Keratinocyte (primary cell): ENCODE measurements at regions not wholly inside any gene's neighbourhood (a gene's known extent, or its start where the extent isn't known, plus 50 kb on each side); places are given as distances from the start of the nearest gene placed in this dataset.

Experiments
- DNase-seq: peaks from one replicate; pipeline ENCODE4 v3.0.0-alpha.2; 2011; ENCODE audit warnings: low read depth, missing footprints, low spot score
- FAIRE-seq: peaks from 2 replicates; lab custom pipeline; 2011; peaks lifted over from hg19 to GRCh38; lab: Jason Lieb, UNC
- H2AFZ ChIP-seq: 2 replicates; pipeline ENCODE4 v1.6.0; 2012; ENCODE audit warnings: low read length, control low read depth, inconsistent platforms; ENCODE audit not compliant: control insufficient read depth
- H3K27ac ChIP-seq: 2 replicates; pipeline ENCODE4 v1.5.1; 2011; ENCODE audit warnings: low read length; ENCODE audit not compliant: control insufficient read depth, insufficient read depth
- H3K27me3 ChIP-seq: 3 replicates; pipeline ENCODE4 v1.6.0; 2011; ENCODE audit warnings: low read length; ENCODE audit not compliant: control insufficient read depth, insufficient read depth; ENCODE audit errors: extremely low read depth
- H3K36me3 ChIP-seq, 2 experiments: 2 replicates in 1 of 2; 3 replicates in 1 of 2; pipeline ENCODE4 v1.5.1; 2011; ENCODE audit warnings: low read length in 2 of 2, mild to moderate bottlenecking in 1 of 2; ENCODE audit not compliant: control insufficient read depth in 2 of 2, insufficient read depth in 2 of 2; ENCODE audit errors: extremely low read depth in 1 of 2
- H3K4me1 ChIP-seq: 3 replicates; pipeline ENCODE4 v1.5.1; 2011; ENCODE audit warnings: low read length; ENCODE audit not compliant: control insufficient read depth, insufficient read depth; ENCODE audit errors: extremely low read depth
- H3K4me2 ChIP-seq: 3 replicates; pipeline ENCODE4 v1.6.0; 2011; ENCODE audit warnings: low read depth, low read length; ENCODE audit not compliant: control insufficient read depth, insufficient read depth; ENCODE audit errors: extremely low read depth
- H3K4me3 ChIP-seq, 3 experiments: fragments of 200-600 bp in 1 of 3; sonication (generic) in 1 of 3; 2 replicates in 2 of 3; 3 replicates in 1 of 3; pipeline ENCODE4 v1.5.1; 2011 to 2016; ENCODE audit warnings: low read length in 3 of 3, mild to moderate bottlenecking in 3 of 3, control low read depth in 2 of 3, inconsistent platforms in 1 of 3, low read depth in 1 of 3, mixed read lengths in 1 of 3, mixed run types in 1 of 3, moderate library complexity in 1 of 3; ENCODE audit not compliant: control insufficient read depth in 2 of 3, insufficient read depth in 2 of 3; ENCODE audit errors: extremely low read depth in 1 of 3
- H3K79me2 ChIP-seq: 2 replicates; pipeline ENCODE4 v1.6.0; 2012; ENCODE audit warnings: low read length; ENCODE audit not compliant: control insufficient read depth, insufficient read depth
- H3K9ac ChIP-seq: 3 replicates; pipeline ENCODE4 v1.6.0; 2011; ENCODE audit warnings: low read length; ENCODE audit not compliant: control insufficient read depth, insufficient read depth; ENCODE audit errors: extremely low read depth
- H3K9me1 ChIP-seq: 3 replicates; pipeline ENCODE4 v1.6.0; 2011; ENCODE audit warnings: low read length; ENCODE audit not compliant: control insufficient read depth, insufficient read depth; ENCODE audit errors: extremely low read depth
- H3K9me3 ChIP-seq: 2 replicates; pipeline ENCODE4 v1.5.1; 2012; ENCODE audit warnings: low read depth, low read length; ENCODE audit not compliant: control insufficient read depth
- H4K20me1 ChIP-seq: 3 replicates; pipeline ENCODE4 v1.6.0; 2011; ENCODE audit warnings: low read length; ENCODE audit not compliant: control insufficient read depth, insufficient read depth; ENCODE audit errors: extremely low read depth
- EZH2 ChIP-seq: IDR thresholded peaks from one replicate; pipeline ENCODE4 v1.6.1; 2012; ENCODE audit warnings: inconsistent platforms, mild to moderate bottlenecking, low read length, moderate library complexity
- dilution Hi-C: fragments of 300-500 bp; cut with MboI; formaldehyde crosslinking; loops from one replicate; pipeline ENCODE4 v1.7.0; 2020; ENCODE audit warnings: low sequenced_read_pairs; ENCODE audit not compliant: extremely low pct_ligation_motif_present
- TF ChIP-seq, protein P1 (sequence below), 3 experiments: IDR thresholded peaks in 1 of 3; conservative IDR thresholded peaks in 1 of 3; optimal IDR thresholded peaks in 1 of 3; 2 replicates in 2 of 3; 3 replicates in 1 of 3; pipeline versions ENCODE3 to v1.5.1; 2011; ENCODE audit warnings: low read length in 3 of 3, mild to moderate bottlenecking in 3 of 3, moderate library complexity in 2 of 3, control low read depth in 1 of 3, inconsistent platforms in 1 of 3; ENCODE audit not compliant: insufficient read depth in 2 of 3; ENCODE audit errors: extremely low read depth in 1 of 3

DNA sequence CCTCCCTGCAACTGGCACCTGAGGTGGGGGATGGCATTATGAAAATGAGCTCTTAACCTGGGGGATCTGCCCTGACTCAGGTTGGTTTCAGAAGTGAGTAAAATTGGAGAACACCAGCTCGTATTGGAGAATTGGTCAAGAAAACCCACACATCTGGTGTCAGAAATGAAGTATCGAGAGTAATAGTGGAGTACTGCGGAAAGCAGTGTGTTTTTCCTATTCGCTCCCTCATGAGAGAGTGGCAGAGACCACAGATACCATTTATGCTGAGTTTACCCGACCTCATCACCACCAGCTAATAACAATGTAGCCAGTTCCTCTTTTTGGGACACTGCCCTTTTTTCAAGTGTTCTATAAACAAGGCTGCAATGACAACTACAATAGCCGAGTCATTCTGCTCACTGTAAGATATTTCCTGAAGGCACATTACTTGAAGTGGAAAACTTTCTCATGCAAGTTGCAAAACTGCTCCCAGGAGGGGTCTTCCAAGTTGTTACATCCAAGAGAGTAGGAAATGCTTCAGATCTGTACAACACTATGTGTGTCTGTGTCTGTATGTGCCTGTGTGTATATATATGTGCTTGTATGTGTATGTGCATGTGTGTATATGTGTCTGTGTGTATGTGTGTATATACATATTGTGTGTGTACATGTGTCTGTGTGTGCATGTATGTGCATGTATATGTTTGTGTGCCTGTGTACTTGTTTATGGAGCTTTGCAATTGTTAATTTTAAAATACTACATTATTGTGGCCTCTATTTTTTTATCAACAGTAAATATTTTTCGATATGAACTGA is 106.0 kb upstream of the CST7 start:
- Histone ChIP-seq H3K4me3 (no peak overlapping the region), H3K9me3 (no peaks in the 10 kb centered on the region), H3K4me2 (no peak overlapping the region), H3K4me1 (peaks cover 4% of the 10 kb centered on the region), H3K9ac (no peak overlapping the region), H3K36me3 (no peaks in the 10 kb centered on the region), H2AFZ (no peak overlapping the region), H3K79me2 (no peaks in the 10 kb centered on the region), H3K27me3 (no peaks in the 10 kb centered on the region), H4K20me1 (no peaks in the 10 kb centered on the region), H3K9me1 (no peaks in the 10 kb centered on the region), H3K27ac (no peak overlapping the region)
- FAIRE-seq (no peak), DNase-seq (no peak)
- dilution Hi-C loops: no loop called here
- TF ChIP-seq, protein P1, sequence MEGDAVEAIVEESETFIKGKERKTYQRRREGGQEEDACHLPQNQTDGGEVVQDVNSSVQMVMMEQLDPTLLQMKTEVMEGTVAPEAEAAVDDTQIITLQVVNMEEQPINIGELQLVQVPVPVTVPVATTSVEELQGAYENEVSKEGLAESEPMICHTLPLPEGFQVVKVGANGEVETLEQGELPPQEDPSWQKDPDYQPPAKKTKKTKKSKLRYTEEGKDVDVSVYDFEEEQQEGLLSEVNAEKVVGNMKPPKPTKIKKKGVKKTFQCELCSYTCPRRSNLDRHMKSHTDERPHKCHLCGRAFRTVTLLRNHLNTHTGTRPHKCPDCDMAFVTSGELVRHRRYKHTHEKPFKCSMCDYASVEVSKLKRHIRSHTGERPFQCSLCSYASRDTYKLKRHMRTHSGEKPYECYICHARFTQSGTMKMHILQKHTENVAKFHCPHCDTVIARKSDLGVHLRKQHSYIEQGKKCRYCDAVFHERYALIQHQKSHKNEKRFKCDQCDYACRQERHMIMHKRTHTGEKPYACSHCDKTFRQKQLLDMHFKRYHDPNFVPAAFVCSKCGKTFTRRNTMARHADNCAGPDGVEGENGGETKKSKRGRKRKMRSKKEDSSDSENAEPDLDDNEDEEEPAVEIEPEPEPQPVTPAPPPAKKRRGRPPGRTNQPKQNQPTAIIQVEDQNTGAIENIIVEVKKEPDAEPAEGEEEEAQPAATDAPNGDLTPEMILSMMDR (optimal IDR thresholded peaks at IDR 0.05 in 1 of 3, IDR thresholded peaks at IDR 0.05 in 1 of 3, conservative IDR thresholded peaks at IDR 0.05 in 1 of 3; ENCODE audit: extremely low read depth in 1 of 3, insufficient read depth in 2 of 3, low read length in 3 of 3): no peak
- no peak for TF ChIP-seq EZH2

DNA sequence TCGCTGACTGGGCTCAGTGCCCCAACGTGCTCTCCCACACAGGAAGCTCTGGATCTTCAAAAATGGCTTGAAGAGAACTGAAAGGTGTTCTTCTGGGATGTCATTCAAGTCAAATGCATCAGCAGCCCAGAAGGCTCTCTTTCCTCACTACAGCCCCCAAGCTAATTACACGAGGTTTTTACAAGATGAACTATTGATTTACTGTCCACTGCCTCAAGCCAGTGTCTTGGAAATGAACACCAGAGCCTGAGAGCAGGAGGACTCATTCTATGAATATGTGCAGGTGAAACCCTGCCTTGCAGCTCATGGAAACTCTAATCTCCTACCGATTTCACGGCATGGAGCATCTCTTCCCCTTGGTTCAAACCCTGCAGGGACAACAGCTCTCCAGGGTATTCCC is 98.9 kb upstream of the CST7 start:
- no peaks in the 10 kb centered on the region for H3K9me1 ChIP-seq
- H3K27me3 ChIP-seq: no peaks in the 10 kb centered on the region
- dilution Hi-C loops: no loop called here
- no peaks in the 10 kb centered on the region for H4K20me1 ChIP-seq
- TF ChIP-seq EZH2: no peak
- TF ChIP-seq, protein P1 (optimal IDR thresholded peaks at IDR 0.05 in 1 of 3, IDR thresholded peaks at IDR 0.05 in 1 of 3, conservative IDR thresholded peaks at IDR 0.05 in 1 of 3; ENCODE audit: extremely low read depth in 1 of 3, insufficient read depth in 2 of 3, low read length in 3 of 3): no peak
- H3K4me2 ChIP-seq: no peak overlapping the region
- no peak overlapping the region for H3K9ac ChIP-seq
- FAIRE-seq (no peak), DNase-seq (no peak)
- H3K4me3 ChIP-seq: no peak overlapping the region
- H3K36me3 ChIP-seq: no peaks in the 10 kb centered on the region
- no peak overlapping the region for H2AFZ ChIP-seq
- H3K9me3 ChIP-seq: no peaks in the 10 kb centered on the region
- H3K79me2 ChIP-seq: no peaks in the 10 kb centered on the region
- no peak overlapping the region for H3K27ac ChIP-seq
- no peaks in the 10 kb centered on the region for H3K4me1 ChIP-seq
